ENCODE measurements at regions not wholly inside any gene's neighbourhood (a gene's known extent, or its start where the extent isn't known, plus 50 kb on each side); places are given as distances from the start of the nearest gene placed in this dataset.
"Not testable (repeated sequence)": the region's sequence is repeated elsewhere in the genome, so short reads cannot be mapped to it uniquely, and the experiment has no call there.

- no peak for DNase-seq (ENCODE audit: low read depth)
Observed at GRCh38 chr13:50229960-50230661, 214.9 kb downstream of the KCNRG start.

- no peak for DNase-seq (ENCODE audit: low read depth)
Observed at GRCh38 chr13:50230662-50230978, 215.4 kb downstream of the KCNRG start.

GRCh38 chr13:50233574-50233973 is 218.3 kb downstream of the KCNRG start:
- DNase-seq (ENCODE audit: low read depth): not testable (repeated sequence)

- no peak for DNase-seq (ENCODE audit: low read depth)
Observed at GRCh38 chr13:50235604-50236342, 220.5 kb downstream of the KCNRG start.

- no peak for DNase-seq (ENCODE audit: low read depth)
Observed at GRCh38 chr13:50236898-50237318, 221.7 kb downstream of the KCNRG start.

- DNase-seq (ENCODE audit: low read depth): no peak
Observed at GRCh38 chr13:50238922-50239321, 223.7 kb downstream of the KCNRG start.

- no peak for DNase-seq (ENCODE audit: low read depth)
Observed at GRCh38 chr13:50241479-50241878, 226.2 kb downstream of the KCNRG start.

- DNase-seq (ENCODE audit: low read depth): no peak
Observed at GRCh38 chr13:50243931-50244330, 228.7 kb downstream of the KCNRG start.

GRCh38 chr13:50244355-50244712 is 229.1 kb downstream of the KCNRG start:
- DNase-seq (ENCODE audit: low read depth): no peak

- DNase-seq (ENCODE audit: low read depth): no peak
Observed at GRCh38 chr13:50244713-50245574, 229.7 kb downstream of the KCNRG start.

- no peak for DNase-seq (ENCODE audit: low read depth)
Observed at GRCh38 chr13:50247223-50247622, 232.0 kb downstream of the KCNRG start.

GRCh38 chr13:50248516-50249143 is 233.4 kb downstream of the KCNRG start:
- DNase-seq (ENCODE audit: low read depth): no peak

- no peak for DNase-seq (ENCODE audit: low read depth)
Observed at GRCh38 chr13:50249144-50249521, 233.9 kb downstream of the KCNRG start.

GRCh38 chr13:50250401-50250800 is 235.2 kb downstream of the KCNRG start:
- no peak for DNase-seq (ENCODE audit: low read depth)

- no peak for DNase-seq (ENCODE audit: low read depth)
Observed at GRCh38 chr13:50255639-50256038, 240.4 kb downstream of the KCNRG start.

- not testable (repeated sequence) for DNase-seq (ENCODE audit: low read depth)
Observed at GRCh38 chr13:50256536-50257321, 241.5 kb downstream of the KCNRG start.

- no peak for DNase-seq (ENCODE audit: low read depth)
Observed at GRCh38 chr13:50257646-50258045, 242.4 kb downstream of the KCNRG start.

- no peak for DNase-seq (ENCODE audit: low read depth)
Observed at GRCh38 chr13:50261130-50261901, 246.1 kb downstream of the KCNRG start.

GRCh38 chr13:50267066-50267465 is 251.8 kb downstream of the KCNRG start:
- DNase-seq (ENCODE audit: low read depth): no peak

- no peak for DNase-seq (ENCODE audit: low read depth)
Observed at GRCh38 chr13:50267917-50268316, 252.7 kb downstream of the KCNRG start.

- DNase-seq (ENCODE audit: low read depth): no peak
Observed at GRCh38 chr13:50268500-50268899, 253.3 kb downstream of the KCNRG start.

Measured in activated T-cell treated with anti-CD3 and anti-CD28 coated beads for 1 hour (primary cell).